Limb (tissue), 2 donors: ENCODE measurements at regions not wholly inside any gene's neighbourhood (a gene's known extent, or its start where the extent isn't known, plus 50 kb on each side); places are given as distances from the start of the nearest gene placed in this dataset.
"Not testable (repeated sequence)": the region's sequence is repeated elsewhere in the genome, so short reads cannot be mapped to it uniquely, and the experiment has no call there.

Source experiments
- DNase-seq, 2 donors: peaks; one replicate each; pipeline ENCODE4 v3.0.0-alpha.2; 2016; ENCODE audit errors: extremely low spot score in 2 of 2

GRCh38 chr22:33971561-33971961 lies 51.3 kb upstream of the LARGE1 start:
- DNase-seq = peak in 1 of 2 donors; percentile 1

DNA sequence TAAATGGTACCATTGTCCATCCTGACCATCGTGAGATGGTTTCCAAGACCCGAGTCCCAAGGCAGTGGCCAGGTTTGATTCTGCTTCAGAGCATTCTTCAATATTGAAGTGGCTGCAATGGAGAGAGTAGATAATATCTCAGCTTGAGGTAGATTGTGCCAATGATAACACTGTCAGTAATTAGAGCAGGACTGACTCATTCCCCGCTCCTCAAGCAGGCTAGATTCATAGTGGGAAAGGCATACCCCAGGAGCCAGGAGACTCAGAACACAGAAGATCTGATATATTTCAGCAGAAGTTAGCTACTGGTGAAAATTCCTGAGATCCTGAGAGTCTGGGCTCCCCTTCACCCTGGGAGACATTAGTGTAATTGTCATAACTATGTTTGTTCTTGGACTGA lies 55.6 kb upstream of the LARGE1 start:
- no peak for DNase-seq

DNA sequence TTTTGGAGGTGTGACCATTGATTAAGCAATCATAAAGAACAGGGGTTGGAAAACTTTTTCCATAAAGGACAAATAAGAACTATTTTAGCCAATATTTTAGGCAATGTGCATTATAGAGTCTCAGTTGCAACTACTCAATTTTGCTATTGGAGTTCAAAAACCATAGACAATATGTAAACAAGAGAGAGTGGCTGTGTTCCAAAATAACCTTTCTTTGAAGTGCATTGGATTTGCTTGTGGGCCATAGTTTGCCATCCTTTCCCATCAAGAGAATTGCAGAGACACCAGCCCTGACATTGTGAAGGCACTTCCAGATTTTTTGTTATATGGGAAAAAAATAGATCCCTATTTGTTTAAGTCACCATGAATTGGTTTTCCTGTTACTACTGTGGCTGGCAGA lies 63.3 kb upstream of the LARGE1 start:
- DNase-seq = no peak

DNA sequence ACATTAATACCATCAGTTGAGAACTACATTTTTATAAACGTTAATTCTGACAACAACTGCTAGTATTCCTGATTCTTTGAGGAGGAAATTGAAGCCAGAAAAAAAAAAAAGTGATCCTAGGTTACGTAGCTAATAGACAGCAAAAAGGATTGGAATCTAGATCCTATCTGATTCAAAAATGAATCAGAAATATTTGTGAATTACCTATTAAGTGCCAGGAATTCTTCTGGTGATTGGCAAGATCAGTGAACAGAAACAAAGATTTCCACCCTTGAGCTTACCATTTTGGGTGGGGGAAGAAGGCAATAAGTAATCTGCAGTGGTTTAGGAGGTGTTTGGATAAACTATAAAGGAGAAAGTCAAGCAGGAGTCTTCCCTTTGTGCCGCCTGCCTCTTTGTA lies 63.9 kb upstream of the LARGE1 start:
- DNase-seq = no peak

- peak; percentile 4 to 43 for DNase-seq
Observed at GRCh38 chr22:33984656-33985285, 64.5 kb upstream of the LARGE1 start.

- no peak for DNase-seq
Observed at GRCh38 chr22:33985506-33985905, 65.2 kb upstream of the LARGE1 start.

DNA sequence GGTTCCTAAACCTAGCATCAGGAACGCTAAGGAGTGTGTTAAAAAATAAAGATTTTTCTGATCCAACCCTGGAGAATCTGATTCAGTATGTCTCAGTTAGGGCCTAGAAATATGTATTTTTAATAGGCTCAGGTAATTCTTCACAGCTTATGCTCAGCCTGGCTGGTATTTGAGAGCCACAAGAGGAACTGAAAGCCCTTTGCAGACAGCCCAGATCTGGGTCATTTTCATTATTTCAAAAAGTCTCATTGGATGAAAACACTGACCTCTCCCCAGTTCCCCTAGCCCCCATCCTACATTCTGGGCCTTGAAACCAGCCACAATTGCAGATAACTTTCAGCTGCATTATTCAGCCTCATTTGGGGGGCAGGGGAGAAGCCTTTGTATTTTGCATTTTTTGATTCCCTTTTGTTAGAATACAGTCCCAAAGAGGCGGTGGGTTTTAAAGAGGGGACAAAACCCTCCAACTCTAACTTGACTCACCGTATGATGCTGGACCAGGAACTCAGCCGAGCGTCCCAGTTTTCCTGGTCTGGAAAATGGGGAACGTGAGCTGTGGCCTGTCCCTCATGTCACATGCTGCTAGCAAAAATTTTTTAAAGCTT lies 66.0 kb upstream of the LARGE1 start:
- DNase-seq = no peak

- DNase-seq = no peak
Observed at GRCh38 chr22:33986954-33987353, 66.7 kb upstream of the LARGE1 start.

DNA sequence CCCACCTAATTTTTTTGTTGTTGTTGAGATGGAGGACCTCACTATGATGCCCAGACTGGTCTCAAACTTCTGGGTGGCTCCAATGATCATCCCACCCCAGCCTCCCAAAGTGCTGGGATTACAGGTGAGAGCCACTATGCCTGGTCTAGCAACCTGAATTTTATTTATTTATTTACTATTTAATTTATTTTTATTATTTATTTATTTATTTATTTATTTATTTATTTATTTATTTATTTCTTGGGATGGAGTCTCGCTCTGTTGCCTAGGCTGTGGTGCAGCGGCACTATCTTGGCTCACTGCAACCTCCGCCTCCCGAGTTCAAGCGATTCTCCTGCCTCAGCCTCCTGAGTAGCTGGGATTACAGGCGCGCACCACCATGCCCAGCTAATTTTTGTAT lies 69.0 kb upstream of the LARGE1 start:
- not testable (repeated sequence) for DNase-seq

- no peak for DNase-seq
Observed at GRCh38 chr22:33991620-33992019, 71.3 kb upstream of the LARGE1 start.

DNA sequence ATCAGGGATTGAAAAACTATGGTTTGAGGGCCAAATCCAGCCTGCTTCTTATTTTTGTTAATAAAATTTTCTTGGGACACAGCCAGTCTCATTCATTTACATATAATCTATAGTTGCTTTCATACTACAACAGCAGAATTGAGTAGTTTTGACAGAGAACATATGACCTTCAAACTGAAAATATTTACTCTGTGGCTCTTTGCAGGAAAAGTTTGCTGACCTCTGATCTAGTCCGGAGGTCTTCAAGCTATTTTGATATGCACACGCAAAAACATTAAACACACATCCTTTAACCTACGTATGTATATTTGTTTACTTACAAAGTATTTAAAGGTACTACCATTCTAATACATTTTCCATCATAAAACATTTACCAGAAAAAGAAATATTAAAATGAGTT lies 76.5 kb upstream of the LARGE1 start:
- no peak for DNase-seq

GRCh38 chr22:34000879-34001526 lies 80.7 kb upstream of the LARGE1 start:
- DNase-seq = no peak

- no peak for DNase-seq
Observed at GRCh38 chr22:34001701-34002466, 81.6 kb upstream of the LARGE1 start.

DNA sequence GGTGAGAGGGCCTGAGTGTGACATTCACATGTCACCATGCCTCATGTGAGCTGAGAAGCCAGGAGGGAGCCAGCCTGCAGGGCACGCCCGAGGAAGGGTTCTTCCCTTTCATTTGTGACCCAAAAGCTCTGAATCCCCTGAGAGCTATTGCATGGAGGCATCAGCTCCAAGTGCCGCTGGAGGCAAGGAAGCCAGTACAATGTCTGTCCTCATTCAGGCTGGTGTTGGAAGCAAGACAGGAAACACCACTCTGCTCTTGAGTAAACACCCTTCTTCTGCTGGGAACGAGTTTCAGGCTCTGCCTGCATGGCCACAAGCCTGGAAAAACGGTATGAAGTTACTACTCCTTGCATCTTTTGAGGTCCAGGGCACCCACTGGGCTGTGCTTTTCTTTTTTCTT lies 83.8 kb upstream of the LARGE1 start:
- DNase-seq = no peak

GRCh38 chr22:34010259-34010658 lies 90.0 kb upstream of the LARGE1 start:
- no peak for DNase-seq

DNA sequence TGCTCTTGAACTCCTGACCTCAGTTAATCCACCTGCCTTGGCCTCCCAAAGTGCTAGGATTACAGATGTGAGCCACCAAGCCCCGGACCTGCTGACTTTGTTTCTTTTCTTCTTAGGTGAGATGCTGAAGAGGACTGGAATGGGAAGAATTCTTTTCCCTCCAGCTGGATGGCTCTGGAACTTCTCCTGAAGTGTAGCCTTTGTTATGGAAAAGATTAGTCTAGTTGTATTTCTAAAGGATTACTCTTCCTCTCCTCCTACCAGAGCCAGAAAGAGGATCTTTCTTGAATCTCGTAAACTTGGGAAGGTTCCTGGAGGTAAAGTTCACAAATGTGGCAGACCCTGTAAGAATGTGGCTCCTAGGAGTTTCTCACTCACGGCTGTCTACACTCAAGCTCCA lies 95.4 kb upstream of the LARGE1 start:
- no peak for DNase-seq

DNA sequence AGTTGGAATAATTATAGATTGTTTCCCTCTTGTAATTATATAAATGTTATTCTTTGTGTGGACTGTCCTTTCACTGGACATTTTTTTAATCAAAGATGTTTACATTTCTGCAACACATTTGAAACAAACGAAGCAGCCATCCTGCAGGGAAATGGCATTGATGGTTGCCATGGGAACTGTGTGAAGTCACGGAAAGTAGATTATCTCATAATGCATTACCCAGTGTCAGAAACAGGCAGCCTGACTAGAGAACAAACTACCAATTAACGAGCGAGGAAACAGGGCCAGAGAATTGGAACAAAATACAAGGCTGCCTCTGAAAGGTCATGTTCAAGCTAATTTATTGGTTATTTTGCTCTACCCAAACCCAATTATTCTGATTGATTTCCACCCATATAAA lies 96.9 kb upstream of the LARGE1 start:
- DNase-seq = no peak

DNA sequence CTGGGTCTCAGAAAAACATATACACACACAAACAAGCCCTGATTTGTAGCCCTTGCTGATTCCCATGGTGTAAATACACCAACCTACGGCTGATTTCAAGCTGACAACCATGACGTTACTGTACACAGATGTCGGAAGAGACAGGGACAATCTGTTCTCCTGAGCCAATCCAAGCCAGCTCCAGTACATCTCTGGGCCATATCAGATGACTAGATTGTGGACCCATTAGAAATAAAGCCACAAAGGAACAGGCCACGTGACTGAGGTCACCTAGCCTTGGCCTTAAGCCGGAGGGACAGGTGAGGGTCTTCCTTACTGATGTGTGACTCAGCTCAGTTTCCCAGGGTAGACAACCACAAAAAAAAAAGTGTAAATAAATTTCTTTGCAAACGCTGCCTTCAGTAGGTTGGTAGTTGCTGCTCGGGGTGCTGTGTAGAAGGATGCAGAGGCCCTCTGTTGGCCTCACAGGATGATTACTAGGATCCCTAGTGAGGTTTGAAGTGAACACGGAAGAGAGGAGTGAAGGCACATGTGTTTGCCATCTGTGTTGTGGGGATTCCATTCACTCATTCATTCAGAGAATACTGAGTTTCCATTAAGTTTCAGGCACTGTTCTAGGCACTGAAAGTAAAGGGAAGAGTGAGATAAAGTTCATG lies 99.0 kb upstream of the LARGE1 start:
- no peak for DNase-seq

DNA sequence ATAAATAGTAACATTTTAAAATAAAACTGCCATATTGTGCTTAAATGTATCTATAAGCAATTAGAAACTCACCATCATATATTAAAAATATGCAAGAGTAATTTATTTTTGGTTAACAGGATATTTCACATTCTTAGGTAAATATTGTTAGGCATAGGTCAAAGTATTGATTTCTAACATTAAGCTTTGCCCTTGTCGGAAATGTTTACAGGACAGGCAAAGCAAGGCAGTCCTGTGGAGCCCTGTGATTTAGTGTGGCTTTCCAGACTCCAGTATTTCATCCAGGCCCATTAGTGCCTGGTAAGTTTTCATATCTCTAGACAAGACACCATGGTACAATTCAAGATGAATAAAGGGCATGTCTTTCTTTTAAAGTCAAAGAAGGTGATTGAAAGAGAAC lies 114.9 kb upstream of the LARGE1 start:
- DNase-seq = no peak

GRCh38 chr22:34036931-34037330 lies 116.7 kb upstream of the LARGE1 start:
- DNase-seq = no peak

DNA sequence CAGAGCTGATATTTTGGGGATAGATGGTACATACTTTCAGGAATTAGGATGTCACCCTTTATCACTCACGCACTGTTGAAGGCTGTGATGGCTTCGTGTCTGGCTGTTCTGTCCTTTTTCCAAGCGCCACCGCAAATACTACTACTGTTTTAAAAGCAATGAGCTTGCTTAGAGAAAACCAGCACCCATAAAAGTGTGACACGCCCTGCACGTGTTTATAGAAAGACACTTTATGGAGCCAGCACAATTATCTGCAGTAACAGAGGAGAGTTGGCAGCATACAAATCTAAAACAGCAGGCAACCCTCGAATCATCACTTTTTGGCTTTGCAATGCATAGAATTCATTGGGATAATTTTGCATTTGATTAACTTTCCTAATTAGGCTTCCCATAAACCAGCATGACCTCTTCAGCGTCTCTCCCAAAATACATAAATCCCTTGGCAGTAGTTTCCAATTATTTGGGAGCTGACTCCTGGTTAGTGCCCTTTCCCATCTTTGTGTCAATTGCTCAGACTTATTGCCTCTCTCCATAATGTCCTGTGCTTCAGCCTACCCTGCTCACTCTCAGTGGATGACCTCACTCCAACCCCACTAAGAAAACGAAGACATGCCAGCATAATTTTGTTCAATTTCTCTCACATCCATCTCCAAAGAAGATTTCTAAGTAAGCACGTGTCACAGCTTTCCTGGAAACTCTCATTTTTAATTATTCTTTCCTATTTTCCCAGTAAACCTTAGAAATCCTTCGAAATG lies 118.7 kb upstream of the LARGE1 start:
- DNase-seq = no peak
